PFSK-1 (cell line): ENCODE measurements at regions not wholly inside any gene's neighbourhood (a gene's known extent, or its start where the extent isn't known, plus 50 kb on each side); places are given as distances from the start of the nearest gene placed in this dataset.

ENCODE experiments used
- FOXP2 ChIP-seq: optimal IDR thresholded peaks from 2 replicates; pipeline ENCODE3; 2011; ENCODE audit warnings: borderline replicate concordance, control low read depth, inconsistent platforms; ENCODE audit not compliant: insufficient read depth; ENCODE audit errors: extremely low read length, extremely low read depth
- POLR2AphosphoS5 ChIP-seq: IDR thresholded peaks from 2 replicates; pipeline ENCODE4 v1.6.1; 2012; ENCODE audit warnings: low read depth, mild to moderate bottlenecking, control low read depth, low read length, moderate library complexity
- SIN3A ChIP-seq: IDR thresholded peaks from 2 replicates; pipeline ENCODE4 v1.6.1; 2012; ENCODE audit warnings: mild to moderate bottlenecking, low read length, moderate library complexity, borderline replicate concordance; ENCODE audit not compliant: insufficient read depth
- TAF1 ChIP-seq: IDR thresholded peaks from 2 replicates; pipeline ENCODE4 v1.6.1; 2012; ENCODE audit warnings: low read length, control low read depth, borderline replicate concordance; ENCODE audit not compliant: insufficient read depth
- TF ChIP-seq, protein P1 (sequence below), 2 experiments: IDR thresholded peaks; 2 replicates each; pipeline versions ENCODE4 v1.6.1 to v1.8.0; 2011 to 2012; ENCODE audit warnings: low read depth in 2 of 2, low read length in 2 of 2, control low read depth in 1 of 2, inconsistent platforms in 1 of 2, mild to moderate bottlenecking in 1 of 2, moderate library complexity in 1 of 2; ENCODE audit not compliant: insufficient read depth in 1 of 2

DNA sequence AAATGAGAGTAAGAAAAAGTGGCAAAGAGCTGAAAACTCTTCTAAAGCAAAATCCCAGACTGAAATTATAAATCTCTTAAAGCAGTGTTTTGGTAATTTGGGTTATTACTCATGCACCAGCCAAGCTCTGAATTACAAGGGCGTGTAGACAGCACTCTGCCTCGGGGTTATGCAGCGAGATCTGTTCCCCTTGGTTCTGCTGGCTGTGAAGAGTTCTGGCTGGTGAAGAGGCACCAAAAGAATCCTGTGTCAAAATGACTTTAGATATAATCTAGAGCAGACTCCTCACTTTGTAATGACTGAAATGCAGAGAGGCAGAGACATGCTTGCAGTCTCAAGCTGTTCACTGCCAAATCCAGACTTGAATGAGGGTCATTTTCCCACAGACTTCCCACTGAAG, 461.8 kb upstream of the CXADR start:
- TF ChIP-seq, protein P1, sequence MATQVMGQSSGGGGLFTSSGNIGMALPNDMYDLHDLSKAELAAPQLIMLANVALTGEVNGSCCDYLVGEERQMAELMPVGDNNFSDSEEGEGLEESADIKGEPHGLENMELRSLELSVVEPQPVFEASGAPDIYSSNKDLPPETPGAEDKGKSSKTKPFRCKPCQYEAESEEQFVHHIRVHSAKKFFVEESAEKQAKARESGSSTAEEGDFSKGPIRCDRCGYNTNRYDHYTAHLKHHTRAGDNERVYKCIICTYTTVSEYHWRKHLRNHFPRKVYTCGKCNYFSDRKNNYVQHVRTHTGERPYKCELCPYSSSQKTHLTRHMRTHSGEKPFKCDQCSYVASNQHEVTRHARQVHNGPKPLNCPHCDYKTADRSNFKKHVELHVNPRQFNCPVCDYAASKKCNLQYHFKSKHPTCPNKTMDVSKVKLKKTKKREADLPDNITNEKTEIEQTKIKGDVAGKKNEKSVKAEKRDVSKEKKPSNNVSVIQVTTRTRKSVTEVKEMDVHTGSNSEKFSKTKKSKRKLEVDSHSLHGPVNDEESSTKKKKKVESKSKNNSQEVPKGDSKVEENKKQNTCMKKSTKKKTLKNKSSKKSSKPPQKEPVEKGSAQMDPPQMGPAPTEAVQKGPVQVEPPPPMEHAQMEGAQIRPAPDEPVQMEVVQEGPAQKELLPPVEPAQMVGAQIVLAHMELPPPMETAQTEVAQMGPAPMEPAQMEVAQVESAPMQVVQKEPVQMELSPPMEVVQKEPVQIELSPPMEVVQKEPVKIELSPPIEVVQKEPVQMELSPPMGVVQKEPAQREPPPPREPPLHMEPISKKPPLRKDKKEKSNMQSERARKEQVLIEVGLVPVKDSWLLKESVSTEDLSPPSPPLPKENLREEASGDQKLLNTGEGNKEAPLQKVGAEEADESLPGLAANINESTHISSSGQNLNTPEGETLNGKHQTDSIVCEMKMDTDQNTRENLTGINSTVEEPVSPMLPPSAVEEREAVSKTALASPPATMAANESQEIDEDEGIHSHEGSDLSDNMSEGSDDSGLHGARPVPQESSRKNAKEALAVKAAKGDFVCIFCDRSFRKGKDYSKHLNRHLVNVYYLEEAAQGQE (IDR thresholded peaks at IDR 0.05; ENCODE audit: insufficient read depth in 1 of 2, low read depth in 2 of 2, low read length in 2 of 2): no peak
- TF ChIP-seq TAF1: no peak

DNA sequence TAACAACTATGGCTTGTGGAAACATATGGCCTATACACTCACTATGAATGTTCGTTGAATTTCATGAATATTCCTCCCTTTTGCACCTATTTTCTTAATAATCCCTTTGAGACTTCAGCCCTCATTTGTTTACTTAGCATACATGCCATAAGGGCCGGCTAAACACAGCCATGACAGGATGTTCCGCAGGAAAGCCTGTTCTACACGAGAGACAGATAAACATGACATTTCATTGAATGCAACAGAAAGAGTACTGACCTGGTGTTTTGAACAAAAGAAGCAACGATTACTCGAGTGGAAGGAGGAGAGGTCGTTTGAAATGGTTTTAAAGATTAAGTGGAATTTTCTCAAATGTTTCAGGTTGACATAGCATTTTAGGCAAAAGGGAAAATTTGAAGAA, 459.5 kb upstream of the CXADR start:
- TF ChIP-seq POLR2AphosphoS5 (no peak), TAF1 (no peak)
- TF ChIP-seq, protein P1 (IDR thresholded peaks at IDR 0.05; ENCODE audit: insufficient read depth in 1 of 2, low read depth in 2 of 2, low read length in 2 of 2): no peak

DNA sequence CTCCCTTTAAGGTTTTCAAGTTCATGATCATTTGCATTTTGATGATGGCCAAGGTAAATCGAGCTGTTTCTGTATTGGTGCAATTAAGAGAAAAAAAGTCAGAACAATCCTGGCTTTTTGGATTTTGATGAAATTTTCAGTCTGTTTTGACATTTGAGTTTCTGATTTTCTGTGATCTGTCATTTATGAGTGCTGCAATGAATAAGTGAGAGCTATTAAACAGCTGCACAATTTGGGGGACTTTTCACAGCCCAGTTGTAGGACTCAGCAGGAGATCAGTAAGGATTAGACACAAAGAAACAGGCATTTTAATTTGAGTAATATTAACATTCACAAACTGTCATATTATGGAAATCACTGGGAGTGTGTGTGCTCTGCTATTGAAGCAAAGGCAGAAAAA, 452.9 kb upstream of the CXADR start:
- TF ChIP-seq, protein P1 (IDR thresholded peaks at IDR 0.05; ENCODE audit: insufficient read depth in 1 of 2, low read depth in 2 of 2, low read length in 2 of 2): no peak
- TF ChIP-seq TAF1 (no peak), FOXP2 (no peak), POLR2AphosphoS5 (no peak)

DNA sequence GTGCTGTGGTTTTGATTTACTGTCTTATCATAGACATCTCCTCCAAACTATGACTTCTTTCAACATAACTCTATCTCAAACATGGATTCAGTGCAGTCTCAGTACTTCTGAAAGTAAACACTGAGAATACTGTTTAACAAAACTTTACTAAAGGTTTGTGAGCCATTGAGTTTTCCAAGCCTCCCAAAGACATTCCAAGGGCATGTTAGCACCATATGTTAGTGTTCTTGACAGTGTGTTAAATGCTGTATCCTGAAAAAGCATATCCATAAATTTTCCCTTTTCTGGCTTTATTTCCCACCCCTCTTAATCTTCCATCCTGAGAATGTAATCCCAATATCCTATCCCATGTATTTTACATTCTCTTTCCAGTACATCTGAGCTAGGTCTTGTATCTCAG, 446.8 kb upstream of the CXADR start:
- TF ChIP-seq POLR2AphosphoS5: no peak
- TF ChIP-seq SIN3A: no peak
- TF ChIP-seq, protein P1 (IDR thresholded peaks at IDR 0.05; ENCODE audit: insufficient read depth in 1 of 2, low read depth in 2 of 2, low read length in 2 of 2): no peak
- TF ChIP-seq TAF1: no peak
- no peak for TF ChIP-seq FOXP2

DNA sequence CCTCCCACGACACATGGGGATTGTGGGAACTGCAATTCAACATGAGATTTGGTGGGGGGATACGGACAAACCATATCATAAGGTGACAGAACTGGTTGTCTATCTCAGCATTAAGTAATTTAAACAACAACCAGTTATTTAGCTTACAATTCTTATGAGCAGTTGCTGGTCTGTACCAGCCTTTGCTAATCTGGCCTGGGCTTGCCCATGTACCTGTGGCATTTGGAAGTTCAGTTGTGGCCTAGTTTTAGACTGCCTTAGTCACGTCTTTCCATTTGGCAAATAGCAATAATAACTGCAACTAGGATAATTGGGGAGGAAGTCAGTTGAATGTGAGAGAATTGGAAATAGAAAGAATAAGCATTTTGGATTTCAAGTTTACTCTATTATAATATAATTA, 441.8 kb upstream of the CXADR start:
- TF ChIP-seq, protein P1 (IDR thresholded peaks at IDR 0.05; ENCODE audit: insufficient read depth in 1 of 2, low read depth in 2 of 2, low read length in 2 of 2): no peak
- TF ChIP-seq SIN3A (no peak), TAF1 (no peak), POLR2AphosphoS5 (no peak), FOXP2 (no peak)
